Activated T-helper 1 cell treated with anti-CD3 and anti-CD28 coated beads, Interleukin-12 subunit alpha, Interleukin-12 subunit beta, Interleukin-2, Interleukin-4 antibody, amounts not matched to agents 30 ng/mL and 10 ng/mL and 1 ng/mL, durations not matched to agents 14 hours and 24 hours and 36 hours (primary cell): ENCODE measurements at regions not wholly inside any gene's neighbourhood (a gene's known extent, or its start where the extent isn't known, plus 50 kb on each side); places are given as distances from the start of the nearest gene placed in this dataset.
"Not testable (repeated sequence)": the region's sequence is repeated elsewhere in the genome, so short reads cannot be mapped to it uniquely, and the experiment has no call there.

Experiments used
- DNase-seq: peaks from one replicate; pipeline ENCODE4 v3.0.0; 2021; ENCODE audit warnings: low spot score
- H3K27ac Mint-ChIP-seq: one replicate; pipeline ENCODE4 v1.8.0; 2021; ENCODE audit warnings: mild to moderate bottlenecking, mixed read lengths
- H3K27me3 Mint-ChIP-seq: one replicate; pipeline ENCODE4 v1.8.0; 2022; ENCODE audit warnings: mild to moderate bottlenecking, moderate library complexity, mixed read lengths; ENCODE audit not compliant: insufficient read depth
- H3K36me3 Mint-ChIP-seq: one replicate; pipeline ENCODE4 v1.8.0; 2021; ENCODE audit warnings: low read depth, mixed read lengths
- H3K4me1 Mint-ChIP-seq: one replicate; pipeline ENCODE4 v1.8.0; 2021; ENCODE audit warnings: low read depth, mixed read lengths
- H3K4me3 Mint-ChIP-seq: one replicate; pipeline ENCODE4 v1.8.0; 2021; ENCODE audit warnings: mild to moderate bottlenecking, moderate library complexity, mixed read lengths
- H3K9me3 Mint-ChIP-seq: one replicate; pipeline ENCODE4 v1.8.0; 2021; ENCODE audit warnings: mixed read lengths
- intact Hi-C: fragments of 100-400 bp; cut with micrococcal nuclease; formaldehyde crosslinking; loops from one replicate; pipeline ENCODE4 v1.15.1; 2024

GRCh38 chr6:132190815-132191175 is 210.5 kb downstream of the MOXD1 start:
- H3K27me3 Mint-ChIP-seq, result no peaks in the 10 kb centered on the region

DNA sequence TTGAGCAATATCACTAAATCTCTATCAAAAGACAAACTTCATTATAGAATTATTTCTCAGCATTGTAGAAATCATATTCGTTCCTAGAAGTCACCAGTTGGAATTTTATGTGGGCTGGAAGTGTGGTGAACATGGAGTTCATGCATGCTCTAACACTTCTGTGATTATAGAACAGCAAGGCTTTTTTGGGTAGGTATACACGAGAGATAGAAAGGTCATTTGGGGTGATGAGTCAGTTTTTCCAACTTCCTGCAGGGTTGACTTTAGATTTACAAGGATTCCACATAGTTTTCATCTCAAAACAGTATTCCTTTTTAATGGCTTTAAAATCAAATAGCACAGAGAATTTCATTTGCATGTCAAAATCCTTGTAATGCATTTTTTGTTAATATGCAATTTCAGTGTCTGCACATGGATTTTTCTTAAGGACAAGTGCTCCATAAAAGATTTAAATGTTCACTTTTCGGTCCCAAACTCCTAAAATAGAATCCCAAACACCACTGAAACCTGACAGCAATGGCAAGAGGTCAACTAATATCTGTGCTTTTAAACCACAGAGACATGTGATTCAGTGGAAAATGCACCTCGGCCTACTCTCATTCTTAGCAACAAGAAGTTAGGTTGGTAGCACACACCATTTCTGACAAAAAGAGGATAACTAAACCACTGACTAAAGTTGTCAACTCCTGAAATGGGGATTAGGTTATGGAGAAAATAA is 211.0 kb downstream of the MOXD1 start:
- Mint-ChIP-seq H3K27ac (no peak overlapping the region), H3K27me3 (no peaks in the 10 kb centered on the region), H3K4me1 (peaks cover 5% of the 10 kb centered on the region), H3K36me3 (no peaks in the 10 kb centered on the region), H3K9me3 (no peaks in the 10 kb centered on the region), H3K4me3 (no peak overlapping the region)
- intact Hi-C loops, result no loop called here
- DNase-seq, result no peak

More at GRCh38 chr6:132190815-132191175, 210.5 kb downstream of the MOXD1 start:
- DNase-seq, result no peak
- Mint-ChIP-seq H3K4me3 (no peak overlapping the region), H3K27ac (no peak overlapping the region), H3K4me1 (peaks cover 5% of the 10 kb centered on the region), H3K36me3 (no peaks in the 10 kb centered on the region), H3K9me3 (no peaks in the 10 kb centered on the region)
- intact Hi-C loops, result no loop called here

DNA sequence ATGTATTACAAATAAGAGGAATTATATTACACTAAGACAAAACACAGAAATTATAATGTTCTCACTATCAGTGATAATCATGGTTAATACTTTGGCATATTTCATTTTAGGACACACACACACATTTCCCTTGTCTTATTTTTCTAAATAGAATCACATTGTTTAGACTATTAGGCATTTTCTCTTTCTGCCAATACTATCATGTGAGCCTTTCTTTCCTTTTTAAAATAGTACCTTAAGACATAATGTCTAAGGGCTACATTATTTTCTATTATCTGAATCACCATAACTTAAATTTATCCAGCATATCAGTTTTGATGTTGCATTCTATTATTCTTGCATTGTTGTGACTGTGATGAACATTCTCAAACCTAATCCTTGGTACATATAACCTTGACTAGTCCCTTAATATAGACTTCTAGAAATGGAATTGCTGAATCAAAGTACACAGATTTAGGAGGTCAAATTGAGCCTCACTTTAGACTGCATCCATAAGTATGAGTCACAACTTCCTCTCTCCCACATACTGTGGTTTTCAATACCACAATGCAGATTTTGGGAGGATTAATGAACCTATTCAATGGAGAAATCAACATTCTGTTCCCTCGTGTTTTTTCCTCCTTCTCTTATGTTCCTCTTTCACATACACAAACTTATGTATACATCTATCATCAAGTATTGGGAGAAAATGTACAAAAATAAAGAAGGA is 212.6 kb downstream of the MOXD1 start:
- Mint-ChIP-seq H3K27ac (no peak overlapping the region), H3K4me1 (peaks cover 5% of the 10 kb centered on the region), H3K9me3 (no peaks in the 10 kb centered on the region), H3K36me3 (no peaks in the 10 kb centered on the region), H3K27me3 (no peaks in the 10 kb centered on the region), H3K4me3 (no peak overlapping the region)
- intact Hi-C loops, result no loop called here
- no peak for DNase-seq

DNA sequence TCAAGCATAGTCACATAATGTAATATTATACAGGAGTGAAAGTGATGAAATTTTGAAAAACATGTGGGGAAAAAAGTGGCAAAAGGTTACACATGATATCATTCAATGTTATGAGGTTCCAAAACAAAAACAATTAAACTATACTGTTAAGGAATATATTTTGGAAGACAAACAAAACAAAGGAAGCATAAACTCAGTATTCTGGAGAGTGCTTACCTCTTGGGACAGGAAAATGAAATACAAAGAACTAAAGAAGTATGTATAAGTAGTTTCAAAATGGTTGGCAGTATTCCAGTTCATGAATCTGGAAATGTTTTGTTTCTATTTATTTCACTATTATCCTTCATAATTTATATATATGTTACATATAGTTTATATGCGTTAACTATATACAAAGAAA is 213.5 kb downstream of the MOXD1 start:
- Mint-ChIP-seq H3K9me3 (no peaks in the 10 kb centered on the region), H3K27ac (no peak overlapping the region), H3K4me1 (peaks cover 5% of the 10 kb centered on the region), H3K27me3 (no peaks in the 10 kb centered on the region), H3K36me3 (no peaks in the 10 kb centered on the region), H3K4me3 (no peak overlapping the region)
- intact Hi-C loops, result no loop called here
- DNase-seq, result no peak

DNA sequence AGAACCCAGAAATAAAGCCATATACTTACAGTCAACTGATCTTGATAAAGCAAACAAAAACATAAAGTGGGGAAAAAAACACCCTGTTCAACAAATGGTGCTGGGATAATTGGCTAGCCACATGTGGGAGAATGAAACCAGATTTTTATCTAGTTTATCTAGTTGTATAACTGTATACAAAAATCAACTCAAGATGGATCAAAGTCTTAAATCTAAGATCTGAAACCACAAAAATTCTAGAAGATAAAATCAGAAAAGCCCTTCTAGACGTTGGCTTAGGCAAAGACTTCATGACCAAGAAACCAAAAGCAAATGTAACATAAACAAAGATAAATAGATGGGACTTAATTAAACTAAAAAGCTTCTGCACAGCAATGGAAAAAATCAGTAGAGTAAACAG is 216.3 kb downstream of the MOXD1 start:
- H3K27me3 Mint-ChIP-seq, H3K4me1 Mint-ChIP-seq, H3K36me3 Mint-ChIP-seq, H3K27ac Mint-ChIP-seq, DNase-seq, H3K9me3 Mint-ChIP-seq, intact Hi-C loops, H3K4me3 Mint-ChIP-seq: not testable (repeated sequence)

DNA sequence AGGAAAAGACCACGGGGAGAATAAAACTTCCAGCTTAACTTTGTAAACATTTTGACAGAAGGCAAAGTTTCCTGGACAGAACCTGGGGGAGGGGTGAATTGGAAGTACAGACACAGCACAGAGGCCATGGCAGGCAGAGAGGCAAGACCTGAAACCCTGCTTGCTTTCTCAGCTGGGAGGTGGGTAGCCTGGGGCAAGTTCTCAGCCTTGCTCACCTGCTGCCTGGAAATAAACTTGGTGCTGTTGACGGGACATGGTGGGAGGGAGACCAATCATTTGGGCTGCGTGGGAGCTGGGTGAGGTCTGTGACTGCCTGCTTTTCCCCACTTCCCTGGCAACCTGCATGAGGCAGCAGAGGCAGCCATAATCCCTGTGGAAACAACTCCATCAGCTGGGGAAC is 221.3 kb downstream of the MOXD1 start:
- no peaks in the 10 kb centered on the region for H3K36me3 Mint-ChIP-seq
- H3K27me3 Mint-ChIP-seq, result no peaks in the 10 kb centered on the region
- DNase-seq, result no peak
- H3K9me3 Mint-ChIP-seq, result peaks cover 17% of the 10 kb centered on the region
- no peaks in the 10 kb centered on the region for H3K4me1 Mint-ChIP-seq
- no peak overlapping the region for H3K27ac Mint-ChIP-seq
- intact Hi-C loops, result no loop called here
- no peak overlapping the region for H3K4me3 Mint-ChIP-seq

- no peak for DNase-seq
- H3K27me3 Mint-ChIP-seq, result no peaks in the 10 kb centered on the region
- no peaks in the 10 kb centered on the region for H3K36me3 Mint-ChIP-seq
- peaks cover 17% of the 10 kb centered on the region for H3K9me3 Mint-ChIP-seq
- no peak overlapping the region for H3K27ac Mint-ChIP-seq
- intact Hi-C loops, result no loop called here
- H3K4me3 Mint-ChIP-seq, result no peak overlapping the region
- no peaks in the 10 kb centered on the region for H3K4me1 Mint-ChIP-seq
Measured at GRCh38 chr6:132174919-132175318, 223.7 kb upstream of the CCN2 start.

DNA sequence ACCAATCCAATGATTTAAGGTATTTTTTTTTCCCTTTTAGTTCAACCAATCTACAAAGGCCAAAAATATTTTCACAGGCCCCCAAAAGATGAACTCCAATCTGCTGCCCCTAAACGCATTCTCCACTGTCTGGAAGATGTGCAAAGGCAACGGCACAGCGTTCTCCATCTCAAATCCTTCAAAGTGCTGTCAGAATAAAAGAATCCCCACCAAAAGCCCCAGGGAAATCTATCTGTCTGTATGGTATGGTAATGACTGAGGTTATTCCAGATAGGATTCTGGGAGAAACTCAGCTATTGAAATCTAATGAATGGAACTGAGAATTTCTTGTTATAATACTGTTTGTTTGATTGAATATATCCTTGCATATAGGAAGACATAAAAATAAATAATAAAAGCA is 217.8 kb upstream of the CCN2 start:
- H3K27me3 Mint-ChIP-seq, result no peaks in the 10 kb centered on the region
- H3K36me3 Mint-ChIP-seq, result no peaks in the 10 kb centered on the region
- H3K4me3 Mint-ChIP-seq, result no peak overlapping the region
- no peak for DNase-seq
- no peaks in the 10 kb centered on the region for H3K4me1 Mint-ChIP-seq
- intact Hi-C loops, result no loop called here
- H3K9me3 Mint-ChIP-seq, result no peaks in the 10 kb centered on the region
- no peak overlapping the region for H3K27ac Mint-ChIP-seq

DNA sequence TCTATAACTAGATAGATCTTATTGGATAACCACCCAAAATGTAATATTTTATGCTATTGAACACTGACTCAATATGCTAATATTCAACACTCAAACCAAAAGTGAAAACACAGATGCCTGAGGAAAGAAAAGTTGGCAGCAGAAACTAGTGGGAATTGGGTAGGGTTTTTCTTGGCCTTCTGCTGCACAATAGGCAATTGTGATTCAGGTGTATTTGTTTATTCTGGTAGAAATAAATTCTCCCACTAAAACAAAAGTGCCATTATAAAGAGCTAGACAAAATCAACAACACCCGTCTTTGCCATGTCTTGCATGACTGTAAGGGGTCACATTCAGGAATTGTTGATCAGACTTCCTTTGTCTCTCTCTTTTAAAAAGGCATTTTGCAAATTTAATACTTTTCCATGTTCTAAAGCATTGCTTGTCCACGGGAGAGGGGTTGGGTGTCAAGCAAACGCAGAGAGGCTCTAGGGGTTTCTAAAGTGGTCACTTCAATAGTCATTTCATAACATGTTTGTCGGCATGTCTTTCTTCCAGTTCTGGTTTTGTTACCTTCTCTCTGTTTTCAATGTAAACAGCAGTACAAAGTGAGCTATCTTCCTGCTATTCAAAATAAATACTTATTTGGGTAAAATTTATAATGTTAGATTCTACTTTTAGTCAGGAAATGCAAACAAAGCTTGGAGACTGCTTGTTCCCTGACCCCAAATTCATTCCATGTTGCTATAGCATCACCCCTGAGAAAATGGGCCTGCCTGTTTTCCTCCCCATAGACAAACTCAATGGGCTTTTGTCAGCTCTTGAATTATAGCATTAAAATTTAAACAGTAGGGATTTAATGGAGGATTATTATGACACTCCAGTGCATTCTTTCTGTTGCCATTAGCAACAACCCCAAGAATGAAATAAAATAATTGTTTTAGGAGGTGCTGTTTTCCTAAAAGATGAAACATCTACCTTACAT is 217.0 kb upstream of the CCN2 start:
- Mint-ChIP-seq H3K27me3 (no peaks in the 10 kb centered on the region), H3K4me1 (no peaks in the 10 kb centered on the region), H3K9me3 (no peaks in the 10 kb centered on the region), H3K4me3 (no peak overlapping the region), H3K27ac (no peak overlapping the region), H3K36me3 (no peaks in the 10 kb centered on the region)
- DNase-seq, result no peak
- intact Hi-C loops, result no loop called here

- H3K27me3 Mint-ChIP-seq, result no peaks in the 10 kb centered on the region
- intact Hi-C loops, result no loop called here
- no peaks in the 10 kb centered on the region for H3K9me3 Mint-ChIP-seq
- no peak for DNase-seq
- H3K4me1 Mint-ChIP-seq, result no peaks in the 10 kb centered on the region
- H3K4me3 Mint-ChIP-seq, result no peak overlapping the region
- no peaks in the 10 kb centered on the region for H3K36me3 Mint-ChIP-seq
- H3K27ac Mint-ChIP-seq, result no peak overlapping the region
Measured at GRCh38 chr6:132166526-132167051, 215.4 kb upstream of the CCN2 start.

- intact Hi-C loops, result no loop called here
- Mint-ChIP-seq H3K27me3 (no peaks in the 10 kb centered on the region), H3K9me3 (no peaks in the 10 kb centered on the region), H3K4me3 (no peak overlapping the region), H3K36me3 (no peaks in the 10 kb centered on the region), H3K4me1 (no peaks in the 10 kb centered on the region), H3K27ac (no peak overlapping the region)
- no peak for DNase-seq
Measured at GRCh38 chr6:132165677-132166076, 214.5 kb upstream of the CCN2 start.

DNA sequence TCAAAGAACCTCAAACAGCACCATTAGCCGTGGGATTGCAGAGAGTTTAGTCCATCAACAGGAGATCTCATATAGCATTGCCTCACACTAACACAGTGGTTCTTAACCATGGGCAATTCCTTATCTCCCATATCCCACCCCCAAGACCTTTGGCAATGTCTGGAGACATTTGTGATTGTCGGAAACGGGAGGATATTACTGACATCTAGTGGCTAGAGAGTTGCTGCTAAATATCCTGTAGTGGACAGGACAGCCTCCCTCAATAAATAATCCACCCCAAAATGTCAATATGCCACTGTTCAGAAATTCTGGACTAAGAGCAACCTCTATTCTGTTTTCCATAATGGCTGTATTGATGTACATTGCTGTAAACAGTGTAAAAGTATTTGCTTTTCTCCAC is 210.1 kb upstream of the CCN2 start:
- no peaks in the 10 kb centered on the region for H3K9me3 Mint-ChIP-seq
- H3K27ac Mint-ChIP-seq, result no peak overlapping the region
- H3K36me3 Mint-ChIP-seq, result no peaks in the 10 kb centered on the region
- H3K27me3 Mint-ChIP-seq, result no peaks in the 10 kb centered on the region
- H3K4me1 Mint-ChIP-seq, result no peaks in the 10 kb centered on the region
- intact Hi-C loops, result no loop called here
- DNase-seq, result no peak
- no peak overlapping the region for H3K4me3 Mint-ChIP-seq
